H1 (cell line): ENCODE measurements at regions not wholly inside any gene's neighbourhood (a gene's known extent, or its start where the extent isn't known, plus 50 kb on each side); places are given as distances from the start of the nearest gene placed in this dataset.

ENCODE experiments used
- BACH1 ChIP-seq: IDR thresholded peaks from 2 replicates; pipeline ENCODE4 v1.6.1; 2012; ENCODE audit warnings: low read length, improper control_type of control experiment
- EP300 ChIP-seq, 2 experiments: IDR thresholded peaks; 1 replicate in 1 of 2; 2 replicates in 1 of 2; pipeline ENCODE4 v1.6.1; 2011 to 2012; ENCODE audit warnings: low read depth in 2 of 2, low read length in 2 of 2, mild to moderate bottlenecking in 2 of 2, borderline replicate concordance in 1 of 2, inconsistent platforms in 1 of 2, moderate library complexity in 1 of 2
- PHF8 ChIP-seq: fragments of 200-600 bp; sonication (generic); conservative IDR thresholded peaks from 2 replicates; pipeline ENCODE4 v1.7.1; 2012; ENCODE audit warnings: low read depth, mild to moderate bottlenecking, inconsistent platforms, low read length, moderate library complexity
- RBBP5 ChIP-seq: IDR thresholded peaks from 2 replicates; pipeline ENCODE4 v1.7.1; 2012; ENCODE audit warnings: low read depth, mild to moderate bottlenecking, inconsistent platforms, low read length, moderate library complexity, borderline replicate concordance
- RXRA ChIP-seq: IDR thresholded peaks from 2 replicates; pipeline ENCODE4 v1.6.1; 2011; ENCODE audit warnings: low read depth, mild to moderate bottlenecking, low read length, moderate library complexity; ENCODE audit not compliant: insufficient read depth
- SIX5 ChIP-seq: IDR thresholded peaks from 2 replicates; pipeline ENCODE4 v1.6.1; 2011; ENCODE audit warnings: mild to moderate bottlenecking, low read depth, low read length
- TAF7 ChIP-seq: optimal IDR thresholded peaks from 2 replicates; pipeline ENCODE3; 2011; ENCODE audit warnings: low read depth, mild to moderate bottlenecking, inconsistent platforms, low read length, moderate library complexity, borderline replicate concordance
- YY1 ChIP-seq: IDR thresholded peaks from 2 replicates; pipeline ENCODE4 v1.6.1; 2011; ENCODE audit warnings: low read depth, mild to moderate bottlenecking, low read length
- ZNF274 ChIP-seq: IDR thresholded peaks from 2 replicates; pipeline ENCODE4 v1.7.0; 2012; ENCODE audit warnings: low read length, borderline replicate concordance; ENCODE audit errors: extremely low read depth
- TF ChIP-seq, protein P1 (sequence below): IDR thresholded peaks from 2 replicates; pipeline ENCODE4 v1.6.1; 2011; ENCODE audit warnings: low read length, improper control_type of control experiment
- TF ChIP-seq, protein P2 (sequence below): IDR thresholded peaks from 2 replicates; pipeline ENCODE4 v1.6.1; 2012; ENCODE audit warnings: inconsistent platforms
- TF ChIP-seq, protein P3 (sequence below): IDR thresholded peaks from 2 replicates; pipeline ENCODE4 v1.6.1; 2012; ENCODE audit warnings: low read length, inconsistent platforms

DNA sequence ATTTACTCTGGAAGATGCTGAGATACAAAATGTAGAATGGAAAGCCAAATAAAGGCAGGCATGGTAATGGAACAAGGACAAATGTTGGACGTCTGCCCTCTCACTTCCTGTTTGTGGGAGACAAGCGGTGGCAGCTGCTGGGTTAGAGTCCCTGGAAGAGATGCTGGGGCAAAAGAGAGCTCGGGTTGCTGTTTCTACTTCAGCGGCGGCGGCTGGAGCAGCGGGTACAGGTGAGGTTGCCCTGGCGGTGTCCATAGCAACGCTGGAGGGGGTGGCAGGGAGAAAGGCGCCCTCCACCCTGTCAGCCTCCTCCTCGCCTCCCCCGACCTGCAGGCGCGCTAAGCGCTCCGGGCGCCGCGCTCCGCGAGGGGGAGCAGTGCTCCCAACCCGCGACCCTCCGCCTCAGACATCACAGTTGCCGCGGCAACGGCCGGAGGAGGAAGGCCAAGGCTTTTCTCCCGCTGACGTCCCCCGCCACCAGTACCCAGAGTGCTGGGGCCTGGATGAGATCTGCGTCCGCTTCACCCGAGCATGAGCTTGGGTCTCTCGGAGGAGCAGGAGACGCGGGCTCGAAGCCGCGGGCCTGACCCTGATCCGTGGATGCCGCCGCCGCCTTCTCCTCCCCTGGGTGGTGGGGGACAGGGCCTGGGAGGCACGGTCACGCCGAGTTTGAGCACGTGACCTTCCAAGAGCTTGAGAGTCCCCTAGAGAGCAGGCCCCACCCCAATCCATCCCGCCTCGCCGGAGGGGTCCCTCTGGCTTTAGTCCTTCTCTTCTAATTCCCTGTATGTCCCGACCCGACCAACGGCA, 65.6 kb downstream of the NOL4 start (continued):
- TF ChIP-seq RXRA = 0 out of 2 replicates have a peak, but pooled peaks have one; percentile 31
- peak; percentile 61; the same call in 1 of the 2 replicates for TF ChIP-seq RBBP5
- TF ChIP-seq EP300 (IDR thresholded peaks at IDR 0.05; ENCODE audit: borderline replicate concordance in 1 of 2, low read depth in 2 of 2, low read length in 2 of 2) = no peak
- no peak for TF ChIP-seq TAF7
- TF ChIP-seq ZNF274 = no peak
- TF ChIP-seq PHF8 = 0 out of 2 replicates have a peak, but pooled peaks have one; percentile 44
- TF ChIP-seq, protein P1, sequence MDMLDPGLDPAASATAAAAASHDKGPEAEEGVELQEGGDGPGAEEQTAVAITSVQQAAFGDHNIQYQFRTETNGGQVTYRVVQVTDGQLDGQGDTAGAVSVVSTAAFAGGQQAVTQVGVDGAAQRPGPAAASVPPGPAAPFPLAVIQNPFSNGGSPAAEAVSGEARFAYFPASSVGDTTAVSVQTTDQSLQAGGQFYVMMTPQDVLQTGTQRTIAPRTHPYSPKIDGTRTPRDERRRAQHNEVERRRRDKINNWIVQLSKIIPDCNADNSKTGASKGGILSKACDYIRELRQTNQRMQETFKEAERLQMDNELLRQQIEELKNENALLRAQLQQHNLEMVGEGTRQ = peak; percentile 58
- TF ChIP-seq SIX5 = no peak
- TF ChIP-seq BACH1 = no peak
- TF ChIP-seq, protein P2, sequence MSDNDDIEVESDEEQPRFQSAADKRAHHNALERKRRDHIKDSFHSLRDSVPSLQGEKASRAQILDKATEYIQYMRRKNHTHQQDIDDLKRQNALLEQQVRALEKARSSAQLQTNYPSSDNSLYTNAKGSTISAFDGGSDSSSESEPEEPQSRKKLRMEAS = peak; percentile 89
- TF ChIP-seq, protein P3, sequence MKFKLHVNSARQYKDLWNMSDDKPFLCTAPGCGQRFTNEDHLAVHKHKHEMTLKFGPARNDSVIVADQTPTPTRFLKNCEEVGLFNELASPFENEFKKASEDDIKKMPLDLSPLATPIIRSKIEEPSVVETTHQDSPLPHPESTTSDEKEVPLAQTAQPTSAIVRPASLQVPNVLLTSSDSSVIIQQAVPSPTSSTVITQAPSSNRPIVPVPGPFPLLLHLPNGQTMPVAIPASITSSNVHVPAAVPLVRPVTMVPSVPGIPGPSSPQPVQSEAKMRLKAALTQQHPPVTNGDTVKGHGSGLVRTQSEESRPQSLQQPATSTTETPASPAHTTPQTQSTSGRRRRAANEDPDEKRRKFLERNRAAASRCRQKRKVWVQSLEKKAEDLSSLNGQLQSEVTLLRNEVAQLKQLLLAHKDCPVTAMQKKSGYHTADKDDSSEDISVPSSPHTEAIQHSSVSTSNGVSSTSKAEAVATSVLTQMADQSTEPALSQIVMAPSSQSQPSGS = no peak
- 0 out of 2 replicates have a peak, but pooled peaks have one; percentile 18 for TF ChIP-seq YY1
